Liver (tissue), 8 donors: ENCODE measurements at regions not wholly inside any gene's neighbourhood (a gene's known extent, or its start where the extent isn't known, plus 50 kb on each side); places are given as distances from the start of the nearest gene placed in this dataset.
A peak's percentile ranks its signal among the peaks of the same experiment; 100 is the strongest.

Experiments used
- DNase-seq: peaks from one replicate; pipeline ENCODE4 v3.0.0-alpha.2; 2017; ENCODE audit warnings: low spot score
- H3K27ac ChIP-seq, 2 donors: one replicate each; pipeline ENCODE4 v1.7.0; 2013; ENCODE audit warnings: inconsistent platforms in 2 of 2, low read length in 2 of 2, control low read depth in 1 of 2, low read depth in 1 of 2, mild to moderate bottlenecking in 1 of 2
- H3K27me3 ChIP-seq, 4 donors: one replicate each; pipeline versions ENCODE4 v1.6.1 to v1.7.0; 2013; ENCODE audit warnings: low read length in 3 of 4, inconsistent platforms in 1 of 4, mild to moderate bottlenecking in 1 of 4, moderate library complexity in 1 of 4; ENCODE audit not compliant: control insufficient read depth in 4 of 4, insufficient read depth in 4 of 4
- H3K36me3 ChIP-seq, 4 donors: one replicate each; pipeline versions ENCODE4 v1.6.1 to v1.7.0; 2013; ENCODE audit warnings: low read length in 3 of 4, mild to moderate bottlenecking in 3 of 4, low read depth in 1 of 4, moderate library complexity in 1 of 4; ENCODE audit not compliant: control insufficient read depth in 4 of 4, insufficient read depth in 3 of 4
- H3K4me1 ChIP-seq, 4 donors: one replicate each; pipeline versions ENCODE4 v1.6.1 to v1.7.0; 2013; ENCODE audit warnings: low read length in 3 of 4, mild to moderate bottlenecking in 3 of 4, moderate library complexity in 1 of 4; ENCODE audit not compliant: control insufficient read depth in 4 of 4, insufficient read depth in 4 of 4
- H3K4me3 ChIP-seq, 3 donors: one replicate each; pipeline versions ENCODE4 v1.6.1 to v1.7.0; 2013; ENCODE audit warnings: low read length in 3 of 3, control low read depth in 1 of 3, low read depth in 1 of 3, mild to moderate bottlenecking in 1 of 3
- H3K9ac ChIP-seq, 2 donors: one replicate each; pipeline ENCODE4 v1.7.0; 2013; ENCODE audit warnings: low read length in 2 of 2, mild to moderate bottlenecking in 2 of 2, moderate library complexity in 2 of 2, control low read depth in 1 of 2, low read depth in 1 of 2
- H3K9me3 ChIP-seq, 4 donors: one replicate each; pipeline versions ENCODE4 v1.6.1 to v1.7.0; 2013; ENCODE audit warnings: low read length in 3 of 4; ENCODE audit not compliant: control insufficient read depth in 4 of 4
- ATF3 ChIP-seq: IDR thresholded peaks from 2 replicates; pipeline ENCODE4 v1.6.1; 2016; ENCODE audit warnings: antibody characterized with exemption
- CTCF ChIP-seq: fragments of 150-350 bp; IDR thresholded peaks from 2 replicates; pipeline ENCODE4 v1.5.1; 2017; ENCODE audit warnings: improper control_type of control experiment, low read depth, low read length; ENCODE audit not compliant: missing input control
- EGR1 ChIP-seq, 2 donors: IDR thresholded peaks; 2 replicates each; pipeline ENCODE4 v1.6.1; 2016 to 2018; ENCODE audit warnings: antibody characterized with exemption in 2 of 2, low read depth in 2 of 2
- FOXA1 ChIP-seq: IDR thresholded peaks from 2 replicates; pipeline ENCODE4 v1.6.1; 2016; ENCODE audit warnings: antibody characterized with exemption
- FOXA2 ChIP-seq: IDR thresholded peaks from 2 replicates; pipeline ENCODE4 v1.6.1; 2016; ENCODE audit warnings: antibody characterized with exemption
- GABPA ChIP-seq, 2 donors: IDR thresholded peaks in 1 of 2; conservative IDR thresholded peaks in 1 of 2; 2 replicates each; pipeline ENCODE4 v1.6.1; 2016; ENCODE audit warnings: antibody characterized with exemption in 2 of 2, mild to moderate bottlenecking in 1 of 2, moderate library complexity in 1 of 2
- HNF4A ChIP-seq, 2 donors: conservative IDR thresholded peaks; 2 replicates each; pipeline ENCODE4 v1.6.1; 2016; ENCODE audit warnings: antibody characterized with exemption in 2 of 2, mild to moderate bottlenecking in 2 of 2
- HNF4G ChIP-seq: IDR thresholded peaks from 2 replicates; pipeline ENCODE4 v1.6.1; 2016; ENCODE audit warnings: antibody characterized with exemption
- JUND ChIP-seq, 2 donors: IDR thresholded peaks; 2 replicates each; pipeline ENCODE4 v1.6.1; 2016; ENCODE audit warnings: antibody characterized with exemption in 2 of 2
- MAX ChIP-seq: IDR thresholded peaks from 2 replicates; pipeline ENCODE4 v1.6.1; 2016; ENCODE audit warnings: antibody characterized with exemption
- NR2F2 ChIP-seq: IDR thresholded peaks from 2 replicates; pipeline ENCODE4 v1.6.1; 2016; ENCODE audit warnings: antibody characterized with exemption
- RAD21 ChIP-seq, 2 donors: IDR thresholded peaks; 2 replicates each; pipeline ENCODE4 v1.6.1; 2016; ENCODE audit warnings: antibody characterized with exemption in 2 of 2, mild to moderate bottlenecking in 2 of 2
- REST ChIP-seq: IDR thresholded peaks from 2 replicates; pipeline ENCODE4 v1.6.1; 2016; ENCODE audit warnings: antibody characterized with exemption, mild to moderate bottlenecking
- RXRA ChIP-seq, 2 donors: IDR thresholded peaks; 2 replicates each; pipeline ENCODE4 v1.6.1; 2017 to 2018; ENCODE audit warnings: antibody characterized with exemption in 2 of 2, mild to moderate bottlenecking in 1 of 2
- SP1 ChIP-seq: IDR thresholded peaks from 2 replicates; pipeline ENCODE4 v1.6.1; 2018; ENCODE audit warnings: antibody characterized with exemption, mild to moderate bottlenecking
- TAF1 ChIP-seq: conservative IDR thresholded peaks from 2 replicates; pipeline ENCODE4 v1.6.1; 2016; ENCODE audit warnings: antibody characterized with exemption, mild to moderate bottlenecking
- YY1 ChIP-seq: IDR thresholded peaks from 2 replicates; pipeline ENCODE4 v1.6.1; 2016; ENCODE audit warnings: antibody characterized with exemption, mild to moderate bottlenecking
- ZBTB33 ChIP-seq: IDR thresholded peaks from 2 replicates; pipeline ENCODE4 v1.6.1; 2016; ENCODE audit warnings: antibody characterized with exemption
- WGBS: extraction: QIAGEN DNeasy Blood & Tissue Kit; methylation state at CpG from one replicate; pipeline ENCODE4 v1.1.7; 2013; 5-methylcytosine and 5-hydroxymethylcytosine counted together
- donor health status: healthy.
- donor health status: healthy.
- donor health status: healthy.
- donor health status: healthy.
- donor health status: healthy.

- Histone ChIP-seq H3K9me3 (no peaks in the 10 kb centered on the region), H3K4me1 (peaks cover 0 to 7% (median 2%) of the 10 kb centered on the region in 4 donors), H3K36me3 (no peaks in the 10 kb centered on the region), H3K9ac (no peak overlapping the region), H3K4me3 (no peak overlapping the region), H3K27ac (peak overlapping the region; percentile 15 to 55), H3K27me3 (no peaks in the 10 kb centered on the region)
- DNase-seq = no peak
- 78% methylated on average over 4 of the region's 4 CpGs for WGBS
- no peak for TF ChIP-seq RAD21 (IDR thresholded peaks at IDR 0.05)
- no peak for TF ChIP-seq JUND (IDR thresholded peaks at IDR 0.05)
- TF ChIP-seq RXRA (IDR thresholded peaks at IDR 0.05) = no peak
- TF ChIP-seq TAF1 = no peak
- TF ChIP-seq FOXA2 = no peak
- TF ChIP-seq GABPA (IDR thresholded peaks at IDR 0.05 in 1 of 2, conservative IDR thresholded peaks at IDR 0.05 in 1 of 2) = no peak
- TF ChIP-seq YY1 = no peak
- TF ChIP-seq ZBTB33 = no peak
- TF ChIP-seq HNF4G = no peak
- no peak for TF ChIP-seq FOXA1
- TF ChIP-seq HNF4A (conservative IDR thresholded peaks at IDR 0.05) = no peak
- no peak for TF ChIP-seq EGR1 (IDR thresholded peaks at IDR 0.05; ENCODE audit: low read depth in 2 of 2)
- no peak for TF ChIP-seq SP1
- TF ChIP-seq CTCF = no peak
- TF ChIP-seq ATF3 = no peak
- TF ChIP-seq MAX = no peak
- no peak for TF ChIP-seq NR2F2
- TF ChIP-seq REST = no peak
Measured at GRCh38 chr3:46090161-46090591, 62.9 kb upstream of the XCR1 start.
